ENCODE measurements at regions not wholly inside any gene's neighbourhood (a gene's known extent, or its start where the extent isn't known, plus 50 kb on each side); places are given as distances from the start of the nearest gene placed in this dataset.
A peak's percentile ranks its signal among the peaks of the same experiment; 100 is the strongest.

GRCh38 chr2:761384-761783 lies 84.2 kb upstream of the TMEM18 start:
- no peak for DNase-seq (ENCODE audit: low read depth in 3 of 3)

- DNase-seq (ENCODE audit: low read depth in 3 of 3), result no peak
These were observed 82.8 kb upstream of the TMEM18 start for GRCh38 chr2:760001-760400.

GRCh38 chr2:758073-758820 lies 81.0 kb upstream of the TMEM18 start:
- DNase-seq (ENCODE audit: low read depth in 3 of 3), result no peak

- DNase-seq (ENCODE audit: low read depth in 3 of 3), result no peak
These were observed 75.9 kb upstream of the TMEM18 start for GRCh38 chr2:753123-753522.

GRCh38 chr2:751474-751873 lies 74.3 kb upstream of the TMEM18 start:
- no peak for DNase-seq (ENCODE audit: low read depth in 3 of 3)

GRCh38 chr2:750628-751027 lies 73.4 kb upstream of the TMEM18 start:
- DNase-seq (ENCODE audit: low read depth in 3 of 3), result no peak

GRCh38 chr2:747762-748351 lies 70.7 kb upstream of the TMEM18 start:
- DNase-seq (ENCODE audit: low read depth in 3 of 3), result no peak

- no peak for DNase-seq (ENCODE audit: low read depth in 3 of 3)
These were observed 69.5 kb upstream of the TMEM18 start for GRCh38 chr2:746697-747096.

GRCh38 chr2:744088-744487 lies 66.9 kb upstream of the TMEM18 start:
- no peak for DNase-seq (ENCODE audit: low read depth in 3 of 3)

GRCh38 chr2:742221-742620 lies 65.0 kb upstream of the TMEM18 start:
- no peak for DNase-seq (ENCODE audit: low read depth in 3 of 3)

- DNase-seq (ENCODE audit: low read depth in 3 of 3), result no peak
These were observed 63.9 kb upstream of the TMEM18 start for GRCh38 chr2:741195-741496.

- DNase-seq (ENCODE audit: low read depth in 3 of 3), result peak in 2 of 3 experiments; percentile 9 to 13
These were observed 63.4 kb upstream of the TMEM18 start for GRCh38 chr2:740322-741194.

GRCh38 chr2:739864-740321 lies 62.7 kb upstream of the TMEM18 start:
- DNase-seq (ENCODE audit: low read depth in 3 of 3), result peak in 1 of 3 experiments; percentile 3

GRCh38 chr2:736939-737338 lies 59.7 kb upstream of the TMEM18 start:
- no peak for DNase-seq (ENCODE audit: low read depth in 3 of 3)

- no peak for DNase-seq (ENCODE audit: low read depth in 3 of 3)
These were observed 58.5 kb upstream of the TMEM18 start for GRCh38 chr2:735670-736218.

GRCh38 chr2:734496-734895 lies 57.3 kb upstream of the TMEM18 start:
- DNase-seq (ENCODE audit: low read depth in 3 of 3), result no peak

- no peak for DNase-seq (ENCODE audit: low read depth in 3 of 3)
These were observed 56.3 kb upstream of the TMEM18 start for GRCh38 chr2:733495-733894.

- DNase-seq (ENCODE audit: low read depth in 3 of 3), result no peak
These were observed 55.8 kb upstream of the TMEM18 start for GRCh38 chr2:733001-733400.

- DNase-seq (ENCODE audit: low read depth in 3 of 3), result no peak
These were observed 54.5 kb upstream of the TMEM18 start for GRCh38 chr2:731711-732110.

- DNase-seq (ENCODE audit: low read depth in 3 of 3), result no peak
These were observed 52.2 kb upstream of the TMEM18 start for GRCh38 chr2:729376-729861.

GRCh38 chr2:728165-728564 lies 51.0 kb upstream of the TMEM18 start:
- DNase-seq (ENCODE audit: low read depth in 3 of 3), result no peak

GRCh38 chr2:727071-727470 lies 49.9 kb upstream of the TMEM18 start:
- no peak for DNase-seq (ENCODE audit: low read depth in 3 of 3)

All from stimulated activated CD4-positive, alpha-beta T cell treated with anti-CD3 and anti-CD28 coated beads, TNF-alpha, amount 100 ng/mL, for 4 hours (primary cell).